KG1 (cell line): ENCODE measurements at regions not wholly inside any gene's neighbourhood (a gene's known extent, or its start where the extent isn't known, plus 50 kb on each side); places are given as distances from the start of the nearest gene placed in this dataset.
"Not testable (repeated sequence)": the region's sequence is repeated elsewhere in the genome, so short reads cannot be mapped to it uniquely, and the experiment has no call there.

Source experiments
- DNase-seq: peaks from one replicate; lab custom pipeline; 2025; lab: John Stamatoyannopoulos, UW

DNA sequence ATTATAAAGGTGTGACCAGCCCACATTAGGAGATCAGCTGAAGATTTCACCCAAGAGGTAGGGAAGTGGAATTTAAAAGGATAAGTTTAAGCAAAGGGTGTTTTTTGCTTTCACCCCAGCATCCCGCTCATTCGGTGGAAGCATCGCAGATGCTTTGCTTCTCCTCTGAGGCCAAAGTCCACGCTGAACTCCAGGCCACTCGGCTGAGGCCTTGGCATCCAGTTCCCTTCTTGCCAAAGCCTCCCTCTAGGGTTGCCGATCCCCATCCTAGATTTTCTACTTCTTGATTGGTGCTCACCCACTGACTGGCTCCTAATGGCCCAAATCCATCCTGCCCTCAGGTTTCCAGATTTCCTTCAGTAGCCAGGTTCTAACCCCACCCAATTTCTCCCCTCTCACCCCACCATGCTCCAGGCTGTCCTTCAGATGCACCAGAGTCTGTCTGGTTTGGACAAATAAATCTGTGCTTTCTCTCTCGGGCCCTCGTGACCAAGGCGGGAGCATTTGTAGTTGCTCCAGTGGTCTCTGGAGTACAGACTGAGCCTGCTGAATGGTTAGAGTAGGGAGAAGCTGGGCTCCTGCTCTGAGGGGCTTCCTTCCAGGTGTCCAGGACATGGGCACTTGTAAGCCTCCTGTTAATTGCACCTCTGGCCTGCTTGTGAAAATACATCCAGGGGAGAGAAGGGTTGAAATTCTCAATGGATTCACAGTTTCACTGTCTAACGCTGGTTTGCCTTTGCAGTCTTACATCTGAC lies 193.2 kb downstream of the C1orf94 start:
- no peak for DNase-seq

DNA sequence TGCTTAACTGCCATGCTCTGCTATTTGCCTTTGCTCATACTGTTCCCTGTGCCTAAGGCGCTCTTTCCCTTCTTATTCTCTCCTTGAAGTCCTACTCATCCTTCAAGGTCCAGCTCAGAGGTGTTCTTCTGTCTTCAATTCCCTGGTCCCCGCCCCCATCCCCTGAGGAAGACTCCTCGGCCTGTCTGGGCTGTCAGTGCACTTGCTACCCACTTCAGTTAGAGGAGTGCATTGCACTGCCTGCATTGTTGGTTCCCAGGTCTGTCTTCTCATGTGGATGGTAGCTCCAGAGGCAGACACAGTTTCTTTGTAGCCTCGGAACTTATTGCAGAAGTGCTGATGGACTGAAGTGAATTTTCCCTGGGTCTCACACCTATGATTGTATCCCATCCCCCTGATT lies 194.0 kb downstream of the C1orf94 start:
- no peak for DNase-seq

DNA sequence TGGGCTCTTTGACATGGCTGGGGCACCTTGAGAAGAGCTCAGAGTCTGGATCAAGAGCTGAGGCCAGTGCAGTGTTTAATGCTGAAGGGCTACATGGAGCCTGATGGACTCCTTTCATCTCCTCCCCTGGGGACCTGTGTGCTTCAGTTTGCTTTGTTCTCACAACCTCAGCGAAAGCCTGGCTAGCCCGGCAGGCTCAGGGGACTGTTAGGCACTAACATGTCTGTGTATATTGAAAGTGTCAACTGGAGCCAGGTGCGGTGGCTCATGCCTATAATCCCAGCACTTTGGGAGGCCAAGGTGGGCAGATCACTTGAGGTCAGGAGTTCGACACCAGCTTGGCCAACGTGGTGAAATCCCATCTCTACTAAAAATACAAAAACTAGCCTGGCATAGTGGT lies 194.5 kb downstream of the C1orf94 start:
- DNase-seq: not testable (repeated sequence)

DNA sequence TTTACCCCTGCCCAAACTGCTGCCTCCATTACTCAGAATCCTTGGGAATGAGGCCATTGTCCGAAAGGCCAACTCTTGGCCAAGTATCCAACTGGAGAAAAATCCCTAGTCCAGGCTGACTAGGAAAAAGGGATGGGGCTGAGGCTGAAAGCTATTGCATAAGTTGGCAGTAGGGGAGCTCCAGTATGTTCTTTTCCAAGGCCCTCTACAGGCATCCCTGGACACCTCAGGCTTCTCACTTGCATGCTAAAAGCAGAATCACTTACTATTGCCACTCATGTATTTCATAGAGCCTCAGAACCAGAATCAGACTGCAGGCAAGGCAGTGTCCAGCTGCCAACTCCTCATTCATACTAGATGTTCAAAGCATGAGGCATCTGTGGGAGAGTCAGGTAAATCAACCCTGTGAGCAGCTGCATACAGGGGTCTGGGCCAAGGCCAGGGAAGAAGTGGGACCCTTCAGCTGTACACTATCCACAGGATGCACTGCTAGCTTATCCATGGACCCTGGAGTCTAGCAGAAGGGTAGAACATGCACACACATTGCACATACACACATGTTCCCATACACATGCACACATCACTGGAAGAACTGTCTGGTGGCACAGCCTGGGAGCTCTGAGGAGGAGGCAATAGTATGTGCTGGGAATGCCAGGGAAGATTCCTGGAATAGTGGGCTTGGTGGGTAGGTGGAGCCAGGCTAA lies 195.3 kb downstream of the C1orf94 start:
- DNase-seq: no peak

DNA sequence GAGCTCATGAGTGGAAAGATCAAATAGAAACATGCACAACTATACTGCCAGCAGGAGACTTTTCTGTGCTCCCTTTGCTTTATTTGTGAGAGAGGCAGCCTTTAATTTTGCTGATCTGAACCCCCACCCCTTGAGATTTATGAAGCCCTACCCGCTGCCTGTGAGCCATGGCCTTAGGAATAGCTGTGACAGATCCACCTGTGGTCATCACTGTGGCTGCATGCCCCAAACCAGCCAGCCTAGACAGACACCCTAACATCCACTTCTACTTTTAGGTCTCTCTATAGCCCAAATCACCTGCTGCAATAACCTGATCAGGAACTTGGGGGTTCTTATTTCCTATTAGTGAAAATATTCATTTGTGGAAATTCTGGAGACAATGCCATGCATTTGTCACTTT lies 196.2 kb downstream of the C1orf94 start:
- DNase-seq: no peak

DNA sequence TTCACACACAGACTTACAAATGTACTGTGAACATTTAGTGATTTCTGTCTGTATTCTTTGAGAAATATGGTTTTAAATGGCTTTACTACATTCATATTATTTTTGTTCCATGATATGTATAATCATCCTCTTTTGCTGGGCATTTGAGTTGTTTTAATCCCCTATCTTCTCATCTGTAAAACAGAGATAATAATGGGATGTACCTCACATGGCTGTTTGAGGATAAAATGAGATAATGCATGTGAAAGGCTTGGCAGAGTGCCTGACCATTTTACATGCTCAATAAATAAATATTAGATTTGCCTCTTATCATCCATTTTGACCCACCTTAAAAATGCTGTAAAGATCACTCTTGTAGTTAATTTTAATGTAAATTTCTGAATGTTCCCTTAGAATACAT lies 197.2 kb downstream of the C1orf94 start:
- no peak for DNase-seq

DNA sequence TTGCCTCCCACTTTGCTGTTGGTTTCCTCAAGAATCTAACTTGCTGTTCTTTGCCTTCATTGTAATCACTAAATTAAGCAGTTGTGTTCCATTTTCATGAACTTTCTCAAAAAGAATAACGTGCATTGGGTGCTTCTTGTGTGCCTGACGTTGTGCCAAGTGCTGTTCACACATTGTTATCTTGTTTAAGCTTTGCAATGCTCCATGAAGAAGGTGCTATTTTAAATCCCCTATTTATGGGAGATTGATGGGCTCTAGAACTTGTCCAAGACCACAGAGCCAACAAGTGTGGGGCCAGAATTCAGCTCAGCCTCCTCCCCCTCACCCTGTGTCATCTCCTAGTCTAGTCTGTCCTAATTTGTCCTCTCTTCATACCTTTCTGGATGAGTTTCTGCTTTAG lies 199.8 kb downstream of the C1orf94 start:
- DNase-seq: no peak

DNA sequence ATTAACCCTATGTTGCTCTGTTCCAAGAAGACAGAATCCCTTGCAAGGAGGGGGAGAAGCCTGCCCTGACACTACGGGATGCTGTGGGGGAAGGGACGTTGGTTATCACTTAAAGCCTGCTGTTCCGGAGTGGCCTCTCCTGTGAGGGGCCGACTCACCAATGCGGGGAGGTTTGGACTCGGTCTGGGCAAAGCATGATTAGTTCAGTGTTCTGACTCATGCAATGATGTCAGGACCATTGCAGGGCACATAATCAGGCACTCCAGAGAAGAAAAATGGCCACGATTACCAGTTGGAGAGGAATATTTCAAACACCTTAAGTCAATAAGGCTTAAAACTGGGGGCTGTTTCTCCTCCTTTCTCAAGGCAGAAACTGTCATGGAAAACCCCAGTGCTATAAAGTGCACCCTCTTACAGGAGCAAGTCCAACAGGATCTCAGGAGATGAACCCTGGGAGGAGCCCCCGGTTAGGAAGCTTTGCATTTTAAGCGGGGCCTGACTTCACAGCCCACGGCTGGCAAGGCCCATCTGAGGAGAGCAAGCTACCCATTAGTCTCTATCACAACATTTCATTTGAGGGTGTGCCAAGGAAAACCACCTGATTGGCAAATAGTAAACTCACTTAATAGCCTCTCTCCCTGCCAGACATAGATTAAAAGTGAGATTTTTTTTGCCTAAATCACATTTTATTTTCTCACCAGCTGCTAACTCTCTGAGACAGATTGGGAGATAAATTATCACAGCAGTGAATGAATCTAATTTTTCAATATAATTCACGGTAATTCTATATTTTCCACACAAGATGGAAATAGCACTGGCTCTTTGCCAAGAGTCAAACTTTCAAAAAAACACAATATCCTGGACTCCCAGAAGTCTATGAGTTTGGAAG lies 202.5 kb downstream of the C1orf94 start:
- no peak for DNase-seq

DNA sequence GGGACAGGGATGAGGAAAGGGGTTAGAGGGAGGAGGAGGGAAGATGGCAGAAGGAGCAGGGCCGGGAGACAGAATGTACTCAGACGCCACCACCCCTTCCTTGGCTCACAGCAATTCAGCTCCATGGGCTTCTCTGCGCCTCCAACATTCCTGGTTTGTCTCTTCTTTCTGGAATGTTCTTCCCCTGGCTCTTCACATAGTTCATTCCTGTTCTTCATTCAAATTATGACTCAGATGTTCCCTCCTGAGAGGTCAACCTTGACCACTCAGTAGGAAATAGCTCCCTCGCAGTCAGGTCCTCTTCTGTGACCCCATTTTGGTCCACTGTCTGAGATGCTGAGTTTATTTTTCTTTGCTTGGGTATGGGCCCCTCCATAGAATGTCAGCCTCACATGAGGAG lies 203.2 kb downstream of the C1orf94 start:
- no peak for DNase-seq

DNA sequence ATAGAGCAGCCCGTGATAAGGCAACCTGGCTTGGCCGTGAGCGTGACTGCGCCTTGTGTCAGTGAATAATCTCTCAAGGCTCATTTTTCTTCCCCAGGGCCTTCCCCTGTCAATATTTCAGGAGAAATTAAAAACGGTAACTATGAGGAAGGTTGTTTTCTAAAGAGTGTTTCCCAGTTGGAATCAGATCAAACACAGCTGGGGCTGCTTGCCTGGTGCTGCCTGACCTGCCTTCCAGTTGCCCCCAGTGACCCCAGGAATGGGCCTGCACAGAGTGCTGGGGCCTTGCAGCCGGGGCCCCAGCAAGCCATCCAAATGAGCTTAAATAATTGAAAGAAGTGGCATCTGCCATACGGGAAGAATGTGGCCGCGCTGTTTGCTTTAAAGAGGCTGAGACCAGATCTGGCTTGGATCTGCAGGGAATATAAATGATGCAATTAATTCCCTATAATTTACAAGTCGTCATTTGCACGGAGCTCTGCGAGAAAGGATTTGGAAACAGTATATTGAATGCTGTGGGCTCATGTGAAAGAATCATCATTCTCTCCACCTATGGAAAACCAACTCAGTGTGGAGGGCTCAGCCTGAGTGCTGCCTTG lies 203.9 kb downstream of the C1orf94 start:
- DNase-seq: no peak

DNA sequence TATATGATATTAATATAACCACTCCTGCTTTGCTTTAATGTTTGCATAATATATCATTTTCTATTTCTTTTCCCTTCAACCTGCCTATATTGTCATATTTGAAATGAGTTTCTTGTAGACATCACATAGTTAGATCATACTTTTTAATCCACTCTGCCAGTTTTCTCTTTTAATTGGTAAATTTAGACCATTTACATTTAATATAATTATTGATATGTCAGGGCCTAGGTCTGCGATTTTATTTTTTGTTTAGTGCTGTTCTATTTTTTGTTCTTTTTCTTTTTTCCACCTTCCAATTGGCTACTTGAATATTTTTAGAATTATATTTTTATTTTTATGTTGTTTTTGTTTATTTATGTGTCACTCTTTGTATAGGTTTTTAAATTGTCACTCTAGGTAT lies 213.3 kb downstream of the C1orf94 start:
- DNase-seq: no peak

DNA sequence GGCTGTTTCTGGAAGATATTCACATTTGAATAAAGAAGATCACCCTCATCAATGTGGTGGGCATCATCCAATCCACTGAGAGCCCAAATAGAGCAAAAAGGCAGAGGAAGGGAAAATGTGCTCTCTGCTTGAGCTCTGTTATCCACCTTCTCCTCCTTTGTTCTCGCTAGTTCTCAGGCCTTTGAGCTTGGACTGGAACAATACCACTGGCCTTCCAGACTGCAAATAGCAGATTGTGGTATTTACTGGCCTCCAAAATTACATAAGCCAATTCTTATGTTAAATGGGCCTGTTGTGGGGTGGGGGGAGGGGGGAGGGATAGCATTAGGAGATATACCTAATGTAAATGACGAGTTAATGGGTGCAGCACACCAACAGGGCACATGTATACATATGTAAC lies 219.3 kb downstream of the C1orf94 start:
- DNase-seq: no peak

DNA sequence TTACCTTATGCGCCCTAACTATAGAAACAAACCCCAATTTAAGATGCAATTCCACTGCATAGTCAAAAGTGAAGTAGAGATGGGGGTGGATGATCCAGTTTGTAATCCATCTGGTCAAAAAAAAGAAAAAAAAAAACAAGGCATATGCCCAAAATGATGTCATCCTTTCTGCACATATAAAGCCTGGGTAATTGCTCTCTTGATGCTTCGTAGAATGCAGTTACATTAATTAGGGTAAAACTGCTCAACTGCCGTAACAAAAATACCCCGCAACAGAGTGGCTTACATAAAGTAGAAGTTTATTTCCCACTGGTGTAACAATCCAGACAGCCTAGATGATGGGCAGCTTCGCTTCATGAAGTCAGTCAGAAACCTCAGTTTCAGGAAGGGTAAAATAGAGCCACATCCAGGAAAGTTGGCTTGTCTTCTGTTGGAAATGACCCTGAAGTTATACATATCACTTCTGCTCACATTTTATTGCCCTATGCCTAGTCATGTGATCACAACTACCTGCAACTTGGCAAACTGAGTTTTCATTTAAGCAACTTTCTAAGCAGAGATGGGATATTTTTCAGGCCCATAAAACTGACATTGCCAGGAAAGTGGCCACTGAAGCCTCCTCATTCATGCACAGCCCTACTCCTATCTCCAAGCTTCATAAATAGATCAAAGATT lies 221.7 kb downstream of the C1orf94 start:
- no peak for DNase-seq

DNA sequence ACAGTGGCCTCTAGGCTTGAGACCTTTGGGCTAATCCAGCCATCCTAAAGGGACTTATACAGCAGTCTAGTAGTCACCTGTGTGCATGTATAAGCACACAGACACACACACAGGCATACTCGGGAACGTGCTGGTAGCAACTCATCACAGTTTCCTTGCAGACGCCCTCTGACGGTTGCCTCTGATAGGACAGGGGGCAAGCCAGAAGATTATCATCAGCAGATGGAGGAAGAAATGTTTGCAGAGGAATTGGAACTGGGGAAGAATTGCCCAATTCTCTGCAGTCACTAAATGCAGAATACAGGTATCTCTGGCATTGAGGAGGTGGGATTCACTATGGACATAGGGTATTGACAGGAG lies 222.2 kb downstream of the C1orf94 start:
- DNase-seq: no peak

DNA sequence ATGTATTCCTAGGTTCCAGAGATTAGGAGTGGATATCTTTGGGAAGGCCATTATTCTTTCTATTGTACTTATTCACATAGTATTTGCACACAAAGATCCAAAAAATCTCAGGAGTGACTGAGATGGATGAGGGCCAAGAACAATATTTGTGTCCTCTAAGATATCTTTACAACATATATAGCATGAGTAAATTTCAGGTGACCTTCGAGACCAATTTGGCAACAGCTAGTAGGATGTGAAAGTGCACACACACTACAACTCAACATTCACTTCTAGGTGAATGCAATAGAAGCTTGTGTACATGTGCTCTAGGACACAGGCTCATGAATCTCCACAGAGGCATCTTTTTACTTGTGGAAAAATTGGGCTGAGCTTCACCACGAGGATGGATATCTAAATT lies 224.0 kb downstream of the C1orf94 start:
- DNase-seq: no peak

DNA sequence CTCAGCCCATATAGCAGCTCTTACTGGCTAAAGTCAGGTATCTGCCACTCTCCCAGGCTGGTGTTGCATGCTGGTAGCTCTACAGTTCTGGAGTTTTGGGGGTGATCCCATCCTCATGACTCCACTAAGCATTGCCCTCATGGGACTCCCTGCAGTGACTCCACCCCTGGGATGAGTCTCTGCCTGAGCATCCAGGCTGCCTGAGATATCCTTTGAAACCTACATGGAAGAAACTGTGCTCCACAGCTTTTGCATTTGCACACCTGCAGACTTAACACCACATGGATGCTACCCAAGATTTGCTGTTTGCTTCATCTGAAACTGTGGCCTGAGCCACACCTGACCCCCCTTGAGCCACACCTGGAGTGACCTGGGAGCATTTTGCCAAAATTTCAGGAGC lies 226.4 kb downstream of the C1orf94 start:
- DNase-seq: no peak

DNA sequence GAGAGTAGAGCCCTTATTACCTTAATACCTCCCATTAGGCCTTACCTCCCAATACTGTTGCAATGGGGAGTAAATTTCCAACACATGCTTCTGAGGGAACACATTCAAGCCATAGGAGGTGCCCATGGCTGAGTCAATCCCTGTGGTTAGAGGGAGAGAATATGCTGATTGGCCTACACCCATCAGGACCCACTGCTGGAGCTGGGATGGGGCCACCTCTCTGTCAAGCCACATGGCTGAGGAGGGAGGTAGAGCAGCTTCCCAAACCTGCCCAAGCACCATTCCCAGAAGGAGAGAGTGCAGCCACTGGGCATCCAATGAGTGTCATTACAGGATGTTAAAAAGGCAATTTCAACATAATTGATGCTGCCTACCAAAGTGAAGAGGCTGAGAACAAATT lies 228.1 kb downstream of the C1orf94 start:
- DNase-seq: no peak

DNA sequence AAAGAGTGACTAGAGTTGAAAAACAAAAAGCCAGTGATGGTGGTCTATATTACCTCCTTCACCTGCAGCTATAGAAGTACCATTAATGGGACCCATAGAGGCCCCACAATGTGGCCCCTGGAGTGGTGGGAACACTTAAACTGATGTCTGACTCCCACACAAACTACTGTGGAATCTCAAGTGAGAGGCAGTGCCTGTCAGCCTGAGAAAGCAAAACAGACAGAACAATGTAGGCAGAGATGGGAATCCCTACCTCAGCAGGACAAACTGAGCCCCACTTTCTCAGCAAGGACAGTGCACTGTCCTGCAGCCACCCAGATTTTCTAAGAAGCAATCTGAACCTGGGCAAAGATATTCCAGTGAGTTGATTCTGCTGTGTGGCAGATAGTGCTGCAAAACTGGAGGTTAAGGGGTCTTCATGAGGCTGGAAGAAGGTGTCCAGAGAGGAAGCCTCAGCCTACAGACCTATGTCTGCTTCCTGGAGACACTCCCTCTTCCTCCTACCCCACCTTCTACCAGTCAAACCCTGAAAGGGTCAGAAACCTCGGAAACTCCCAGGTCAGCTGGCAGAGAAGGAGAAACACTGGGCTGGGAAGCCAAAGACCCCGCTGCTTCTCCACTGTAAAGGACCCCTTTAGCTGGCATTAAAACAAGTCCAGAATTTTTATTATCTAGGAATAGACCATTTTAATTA lies 228.7 kb downstream of the C1orf94 start:
- DNase-seq: no peak

DNA sequence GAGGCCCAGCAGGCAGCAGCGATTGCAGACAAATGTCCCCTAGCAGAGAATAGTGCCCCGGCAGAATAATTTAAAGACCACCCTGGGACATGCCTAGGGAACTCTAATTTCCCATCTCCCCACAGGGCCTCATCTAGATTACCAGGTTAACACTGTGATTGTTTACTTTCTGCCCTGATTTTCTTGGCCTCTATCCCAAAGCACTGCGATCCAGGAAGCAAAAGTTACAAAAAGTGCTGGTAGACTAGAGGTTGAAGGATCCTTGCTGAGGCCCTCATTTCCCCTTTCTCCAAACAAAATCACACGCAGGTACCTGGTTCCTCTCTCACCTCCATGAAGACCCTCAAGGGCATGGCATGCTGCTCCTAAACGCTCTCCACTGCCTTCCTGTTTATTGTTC lies 229.7 kb downstream of the C1orf94 start:
- DNase-seq: no peak

DNA sequence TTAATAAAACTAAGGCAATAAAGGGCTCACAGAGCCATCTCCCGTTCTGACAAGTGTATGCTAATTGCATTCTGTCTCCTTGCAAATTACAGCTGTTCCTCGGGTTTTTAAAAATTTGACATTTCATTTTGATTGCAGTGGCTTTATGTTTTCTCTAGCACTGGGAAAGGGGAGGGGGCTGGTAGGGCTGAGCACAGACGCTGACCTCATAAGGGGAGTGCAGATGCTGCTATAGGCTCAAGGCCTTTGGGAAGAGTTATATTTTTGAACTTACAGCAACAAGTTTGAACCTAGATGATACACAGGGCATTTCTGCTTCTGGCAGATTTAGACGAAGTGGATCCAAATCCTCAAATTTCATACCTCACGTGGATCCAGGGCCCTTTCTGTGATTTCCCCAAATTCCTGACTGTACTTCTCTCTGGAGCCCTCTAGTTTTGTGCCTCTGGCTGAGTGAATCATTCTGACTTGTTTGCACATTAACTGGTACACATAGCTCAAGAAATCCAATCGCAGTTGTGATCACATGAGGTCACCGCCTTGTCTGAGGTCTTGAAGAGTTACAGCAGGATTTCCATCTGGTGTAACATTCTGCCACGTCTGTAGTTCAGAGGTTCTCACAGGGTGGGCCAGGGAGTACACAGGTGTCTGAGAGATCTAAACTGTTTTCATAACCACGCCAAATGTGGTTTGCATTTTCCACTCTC lies 230.3 kb downstream of the C1orf94 start:
- no peak for DNase-seq

DNA sequence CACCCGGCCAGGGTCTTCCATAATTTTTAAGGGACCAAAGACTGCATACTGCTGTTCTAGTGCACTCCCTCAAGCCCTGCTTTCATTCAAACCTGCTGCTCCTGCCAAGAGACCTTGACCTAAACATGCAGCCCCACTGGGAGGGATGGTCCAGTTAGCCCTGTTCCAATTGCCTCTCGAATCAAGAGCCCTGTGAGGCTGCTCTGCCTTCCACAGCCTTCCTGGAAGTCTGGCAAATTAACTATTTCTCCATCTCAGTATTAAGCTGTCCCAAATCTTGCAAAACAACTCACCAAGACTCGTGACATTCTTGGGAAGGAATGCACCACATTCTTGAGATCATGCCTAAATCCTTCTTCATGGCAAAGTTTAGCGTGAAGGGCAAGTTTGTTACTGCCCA lies 231.3 kb downstream of the C1orf94 start:
- no peak for DNase-seq
